Astrocyte of the cerebellum (primary cell): ENCODE measurements at regions not wholly inside any gene's neighbourhood (a gene's known extent, or its start where the extent isn't known, plus 50 kb on each side); places are given as distances from the start of the nearest gene placed in this dataset.
A peak's percentile ranks its signal among the peaks of the same experiment; 100 is the strongest.

Source experiments
- DNase-seq: peaks from one replicate; pipeline ENCODE4 v3.0.0-alpha.2; 2011; ENCODE audit warnings: low read depth
- H3K4me3 ChIP-seq: 2 replicates; pipeline ENCODE4 v1.5.1; 2011; ENCODE audit warnings: mild to moderate bottlenecking, low read depth, low read length, moderate library complexity
- in situ Hi-C: cut with HindIII; loops from 2 replicates; pipeline ENCODE4 v1.10.0; 2017; ENCODE audit warnings: low sequenced_read_pairs
- TF ChIP-seq, protein P1 (sequence below): IDR thresholded peaks from 2 replicates; pipeline ENCODE4 v1.5.1; 2012; ENCODE audit warnings: low read length, low read depth, moderate library complexity, mild to moderate bottlenecking; ENCODE audit errors: missing control alignments

DNA sequence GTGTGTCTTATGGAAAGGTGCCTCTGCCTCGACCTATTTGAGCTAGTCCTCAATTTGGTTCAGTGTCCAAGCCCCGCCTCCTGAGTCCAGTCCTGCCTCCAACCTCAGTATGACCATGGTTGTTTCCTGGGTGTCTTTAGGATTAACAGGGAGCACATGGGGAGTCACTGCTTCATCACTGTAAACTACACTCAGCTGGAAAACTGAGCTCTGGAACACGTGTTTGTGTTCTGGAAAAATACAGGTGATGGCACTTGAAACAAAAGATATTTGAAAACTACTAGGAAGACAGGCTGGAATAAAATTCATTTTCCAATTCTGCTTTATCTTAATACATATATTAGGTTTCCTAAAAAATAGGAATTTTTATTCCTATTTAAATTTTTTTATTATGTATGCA, 1187.3 kb upstream of the TMEM132C start:
- in situ Hi-C loops: no loop called here
- no peak for DNase-seq
- TF ChIP-seq, protein P1, sequence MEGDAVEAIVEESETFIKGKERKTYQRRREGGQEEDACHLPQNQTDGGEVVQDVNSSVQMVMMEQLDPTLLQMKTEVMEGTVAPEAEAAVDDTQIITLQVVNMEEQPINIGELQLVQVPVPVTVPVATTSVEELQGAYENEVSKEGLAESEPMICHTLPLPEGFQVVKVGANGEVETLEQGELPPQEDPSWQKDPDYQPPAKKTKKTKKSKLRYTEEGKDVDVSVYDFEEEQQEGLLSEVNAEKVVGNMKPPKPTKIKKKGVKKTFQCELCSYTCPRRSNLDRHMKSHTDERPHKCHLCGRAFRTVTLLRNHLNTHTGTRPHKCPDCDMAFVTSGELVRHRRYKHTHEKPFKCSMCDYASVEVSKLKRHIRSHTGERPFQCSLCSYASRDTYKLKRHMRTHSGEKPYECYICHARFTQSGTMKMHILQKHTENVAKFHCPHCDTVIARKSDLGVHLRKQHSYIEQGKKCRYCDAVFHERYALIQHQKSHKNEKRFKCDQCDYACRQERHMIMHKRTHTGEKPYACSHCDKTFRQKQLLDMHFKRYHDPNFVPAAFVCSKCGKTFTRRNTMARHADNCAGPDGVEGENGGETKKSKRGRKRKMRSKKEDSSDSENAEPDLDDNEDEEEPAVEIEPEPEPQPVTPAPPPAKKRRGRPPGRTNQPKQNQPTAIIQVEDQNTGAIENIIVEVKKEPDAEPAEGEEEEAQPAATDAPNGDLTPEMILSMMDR: no peak
- no peak overlapping the region for H3K4me3 ChIP-seq

DNA sequence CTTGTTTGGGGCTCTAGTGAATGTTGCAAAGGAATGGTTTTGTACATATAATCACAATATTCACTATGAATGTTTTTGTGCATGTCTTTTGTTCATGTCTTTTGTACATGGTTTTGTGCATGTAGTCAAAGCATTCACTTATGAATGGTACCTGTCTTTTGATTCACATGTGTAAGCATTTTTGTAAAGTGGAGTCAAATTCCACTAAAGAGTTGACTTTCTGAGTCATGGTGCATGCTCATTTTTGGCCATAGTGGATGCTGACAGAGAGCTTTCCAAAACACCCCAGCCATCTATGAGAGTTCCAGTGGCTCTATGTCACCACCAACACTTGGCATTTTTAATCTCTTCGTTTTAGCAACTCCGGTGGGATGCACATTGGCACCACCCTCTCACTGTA, 1185.9 kb upstream of the TMEM132C start:
- TF ChIP-seq, protein P1: no peak
- no peak overlapping the region for H3K4me3 ChIP-seq
- DNase-seq: no peak
- in situ Hi-C loops: no loop called here

DNA sequence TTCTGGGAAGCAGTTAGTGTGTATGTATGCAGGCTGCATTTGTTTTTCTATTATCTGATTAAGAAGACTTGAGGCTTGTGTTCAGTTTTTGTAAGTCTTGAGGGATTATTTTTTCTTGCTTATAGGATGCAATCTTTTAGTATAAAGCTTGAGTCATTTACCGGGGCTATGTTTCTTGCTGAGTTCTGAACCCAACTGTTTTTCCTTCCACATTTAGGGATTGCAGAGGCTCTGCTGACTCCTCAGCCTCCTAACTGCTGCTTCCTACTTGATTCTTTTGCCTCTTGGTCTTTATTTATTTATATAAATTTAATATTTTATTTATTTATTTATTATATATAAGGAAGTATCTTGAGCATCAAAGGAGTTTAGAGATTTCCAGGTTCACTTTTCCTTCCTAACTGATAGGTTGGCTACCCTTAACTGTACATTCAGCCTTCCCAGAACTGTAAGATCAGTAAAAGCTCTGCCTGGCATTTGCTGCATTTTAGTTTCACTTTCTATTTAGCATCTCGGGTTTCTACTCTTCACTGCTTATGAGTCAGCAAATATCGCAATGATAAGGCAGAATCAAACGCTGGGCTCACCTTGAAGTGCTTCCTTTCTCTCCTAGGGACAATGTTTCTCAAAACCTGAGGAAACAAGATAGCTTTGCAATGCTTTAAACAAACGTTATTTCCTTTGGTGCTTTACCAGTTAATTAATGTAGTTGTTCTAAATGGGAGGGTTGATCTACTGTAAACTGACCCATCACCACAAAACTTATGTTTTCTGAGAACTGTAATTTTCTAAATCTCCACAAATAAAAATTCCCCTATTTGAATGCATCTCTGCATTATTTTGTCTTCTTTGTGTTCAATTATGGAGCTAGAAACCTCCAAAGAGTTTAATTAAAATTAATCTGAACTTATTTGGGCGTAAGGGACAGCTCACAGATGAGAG, 1183.7 kb upstream of the TMEM132C start:
- peak overlapping the region; percentile 19 for H3K4me3 ChIP-seq
- in situ Hi-C loops: no loop called here
- DNase-seq: peak; percentile 59
- TF ChIP-seq, protein P1: no peak

DNA sequence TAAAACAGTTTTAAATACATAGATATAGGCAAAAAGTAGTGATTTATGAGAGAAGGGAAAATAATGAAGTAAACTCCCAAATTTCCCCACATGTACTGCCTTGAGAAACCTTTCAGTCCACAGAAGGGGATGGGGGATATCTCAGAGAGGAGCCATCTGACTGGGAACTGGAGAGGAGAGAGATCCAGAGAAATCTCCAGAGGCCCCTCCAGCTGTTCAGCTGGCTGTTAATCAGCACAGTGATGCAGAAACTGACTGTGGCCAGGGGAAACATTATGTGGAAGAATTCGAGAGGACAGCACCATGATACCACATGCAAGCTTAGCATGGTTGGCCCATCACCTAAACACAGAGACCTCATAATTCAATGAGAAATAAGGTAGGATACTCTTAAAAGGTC, 1165.9 kb upstream of the TMEM132C start:
- in situ Hi-C loops: no loop called here
- no peak for DNase-seq
- no peak overlapping the region for H3K4me3 ChIP-seq
- TF ChIP-seq, protein P1: no peak

DNA sequence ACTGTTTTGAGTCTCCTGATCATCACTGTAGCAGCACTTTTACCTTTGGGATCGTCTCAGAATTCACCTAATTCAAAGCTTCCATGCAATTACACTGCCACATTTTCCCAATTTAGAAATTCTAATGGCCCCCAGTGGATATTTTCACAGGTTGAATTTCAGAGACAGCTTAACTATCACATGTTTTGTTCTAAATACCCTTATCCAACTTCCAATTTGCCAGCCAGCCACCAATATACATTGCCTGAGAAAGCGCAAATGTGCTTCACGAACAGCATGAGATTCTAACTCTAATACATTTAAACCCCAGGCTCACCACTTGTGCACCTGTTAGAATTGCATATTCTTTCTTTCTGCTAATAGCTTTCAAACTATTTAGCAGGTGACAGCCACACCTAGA, 1160.9 kb upstream of the TMEM132C start:
- no peak overlapping the region for H3K4me3 ChIP-seq
- TF ChIP-seq, protein P1: no peak
- in situ Hi-C loops: no loop called here
- DNase-seq: no peak

DNA sequence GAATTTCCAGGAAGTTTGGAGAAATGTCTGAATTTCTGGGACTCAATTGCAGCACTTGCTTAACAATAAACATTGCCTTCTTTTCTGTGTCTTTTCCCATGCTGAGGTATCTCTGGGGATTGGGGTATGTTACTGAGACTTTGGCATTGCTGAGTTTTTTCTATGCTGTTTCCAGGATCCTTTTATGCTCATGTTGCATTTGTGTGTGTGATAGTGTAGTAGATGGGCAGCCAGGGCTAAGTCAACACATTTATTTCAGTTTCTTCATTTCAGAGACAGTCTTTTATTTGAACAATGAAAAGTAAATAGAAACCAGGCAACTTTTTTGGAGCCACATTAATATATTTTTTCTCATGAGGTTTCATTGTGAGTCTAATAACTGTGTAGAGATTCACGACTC, 1160.3 kb upstream of the TMEM132C start:
- H3K4me3 ChIP-seq: no peak overlapping the region
- TF ChIP-seq, protein P1: no peak
- DNase-seq: no peak
- in situ Hi-C loops: no loop called here
